Upper lobe of left lung (tissue), 4 donors: ENCODE measurements at regions not wholly inside any gene's neighbourhood (a gene's known extent, or its start where the extent isn't known, plus 50 kb on each side); places are given as distances from the start of the nearest gene placed in this dataset.

Source experiments
- EP300 ChIP-seq, 4 donors: sonication (generic); formaldehyde crosslinking; IDR thresholded peaks; one replicate each; pipeline ENCODE4 v1.5.1; 2017; ENCODE audit warnings: antibody characterized with exemption in 4 of 4, control low read depth in 2 of 4
- POLR2A ChIP-seq, 4 donors: fragments of 450-650 bp; IDR thresholded peaks; one replicate each; pipeline ENCODE4 v1.5.1; 2016 to 2017; ENCODE audit warnings: antibody characterized with exemption in 4 of 4, mild to moderate bottlenecking in 2 of 4
- POLR2AphosphoS5 ChIP-seq, 2 donors: sonication (generic); formaldehyde crosslinking; IDR thresholded peaks; one replicate each; pipeline ENCODE4 v1.5.1; 2017; ENCODE audit warnings: antibody characterized with exemption in 2 of 2
- TF ChIP-seq, protein P1 (sequence below), 6 experiments: fragments of 450-650 bp in 4 of 6; fragments of 200-600 bp in 2 of 6; sonication (generic) in 2 of 6; IDR thresholded peaks; one replicate each; pipeline ENCODE4 v1.5.1; 2016 to 2019; ENCODE audit warnings: antibody characterized with exemption in 6 of 6

DNA sequence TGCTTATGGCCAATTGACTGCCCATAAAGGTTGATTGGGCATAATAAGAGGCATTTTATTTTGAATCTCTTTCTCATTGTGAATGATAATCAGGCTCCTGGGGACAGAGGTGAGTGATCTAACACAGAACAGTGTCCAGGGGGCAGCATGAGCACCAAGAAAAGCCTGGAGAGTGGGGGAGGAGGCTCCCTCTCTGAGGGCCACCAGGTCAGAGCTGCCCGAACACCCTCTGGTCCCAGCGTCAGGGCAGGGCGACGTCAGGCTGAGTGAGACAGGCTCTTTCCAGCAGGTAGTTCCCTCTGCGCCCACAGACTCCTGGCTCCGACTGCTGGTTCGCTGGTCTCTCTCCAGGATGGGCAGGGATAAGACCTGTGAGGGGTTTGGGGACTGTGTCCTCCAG lies 250.2 kb upstream of the C1orf174 start:
- TF ChIP-seq, protein P1, sequence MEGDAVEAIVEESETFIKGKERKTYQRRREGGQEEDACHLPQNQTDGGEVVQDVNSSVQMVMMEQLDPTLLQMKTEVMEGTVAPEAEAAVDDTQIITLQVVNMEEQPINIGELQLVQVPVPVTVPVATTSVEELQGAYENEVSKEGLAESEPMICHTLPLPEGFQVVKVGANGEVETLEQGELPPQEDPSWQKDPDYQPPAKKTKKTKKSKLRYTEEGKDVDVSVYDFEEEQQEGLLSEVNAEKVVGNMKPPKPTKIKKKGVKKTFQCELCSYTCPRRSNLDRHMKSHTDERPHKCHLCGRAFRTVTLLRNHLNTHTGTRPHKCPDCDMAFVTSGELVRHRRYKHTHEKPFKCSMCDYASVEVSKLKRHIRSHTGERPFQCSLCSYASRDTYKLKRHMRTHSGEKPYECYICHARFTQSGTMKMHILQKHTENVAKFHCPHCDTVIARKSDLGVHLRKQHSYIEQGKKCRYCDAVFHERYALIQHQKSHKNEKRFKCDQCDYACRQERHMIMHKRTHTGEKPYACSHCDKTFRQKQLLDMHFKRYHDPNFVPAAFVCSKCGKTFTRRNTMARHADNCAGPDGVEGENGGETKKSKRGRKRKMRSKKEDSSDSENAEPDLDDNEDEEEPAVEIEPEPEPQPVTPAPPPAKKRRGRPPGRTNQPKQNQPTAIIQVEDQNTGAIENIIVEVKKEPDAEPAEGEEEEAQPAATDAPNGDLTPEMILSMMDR (IDR thresholded peaks at IDR 0.05) = no peak
- TF ChIP-seq POLR2A (IDR thresholded peaks at IDR 0.05) (no peak), EP300 (IDR thresholded peaks at IDR 0.05) (no peak), POLR2AphosphoS5 (IDR thresholded peaks at IDR 0.05) (no peak)
